ENCODE measurements at regions not wholly inside any gene's neighbourhood (a gene's known extent, or its start where the extent isn't known, plus 50 kb on each side); places are given as distances from the start of the nearest gene placed in this dataset.

GRCh38 chr13:105871768-105872167 is 663.7 kb downstream of the EFNB2 start:
- H3K4me3 ChIP-seq, result no peak overlapping the region
- no peaks in the 10 kb centered on the region for H3K36me3 ChIP-seq
- H3K27me3 ChIP-seq, result no peaks in the 10 kb centered on the region
- ATAC-seq, result no peak
- no peaks in the 10 kb centered on the region for H3K9me3 ChIP-seq
- 37% methylated on average over 1 of the region's 1 CpG for WGBS (ENCODE audit: insufficient coverage, low coverage, low lambda C conversion rate, missing lambda C conversion rate)
- intact Hi-C loops (cut with DNase I), result no loop called here
- DNase-seq, result no peak
- no peaks in the 10 kb centered on the region for H3K4me1 ChIP-seq
- no peak overlapping the region for H3K27ac ChIP-seq
- TF ChIP-seq CTCF (IDR thresholded peaks at IDR 0.05) (no peak), POLR2A (IDR thresholded peaks at IDR 0.05) (no peak)

DNA sequence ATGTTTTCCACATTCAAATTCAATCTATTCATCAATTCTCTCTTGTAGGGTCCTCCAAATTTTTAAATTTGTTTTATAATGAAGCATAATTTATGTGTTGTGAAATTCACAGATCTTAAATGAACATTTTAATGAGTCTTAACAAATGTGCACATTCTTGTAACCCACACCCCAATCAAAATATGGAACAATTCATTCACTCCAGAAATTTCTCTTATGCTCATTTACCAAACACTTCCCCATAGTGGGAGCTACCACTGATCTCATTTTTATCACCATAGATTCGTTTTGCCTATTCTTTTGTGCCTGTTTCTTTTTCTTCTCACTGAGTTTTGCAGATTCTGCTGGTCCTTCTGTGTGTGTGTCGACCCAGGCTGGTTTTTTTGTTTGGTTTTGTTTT is 664.1 kb downstream of the EFNB2 start:
- WGBS (ENCODE audit: insufficient coverage, low coverage, low lambda C conversion rate, missing lambda C conversion rate), result 34% methylated on average over 2 of the region's 2 CpGs

DNA sequence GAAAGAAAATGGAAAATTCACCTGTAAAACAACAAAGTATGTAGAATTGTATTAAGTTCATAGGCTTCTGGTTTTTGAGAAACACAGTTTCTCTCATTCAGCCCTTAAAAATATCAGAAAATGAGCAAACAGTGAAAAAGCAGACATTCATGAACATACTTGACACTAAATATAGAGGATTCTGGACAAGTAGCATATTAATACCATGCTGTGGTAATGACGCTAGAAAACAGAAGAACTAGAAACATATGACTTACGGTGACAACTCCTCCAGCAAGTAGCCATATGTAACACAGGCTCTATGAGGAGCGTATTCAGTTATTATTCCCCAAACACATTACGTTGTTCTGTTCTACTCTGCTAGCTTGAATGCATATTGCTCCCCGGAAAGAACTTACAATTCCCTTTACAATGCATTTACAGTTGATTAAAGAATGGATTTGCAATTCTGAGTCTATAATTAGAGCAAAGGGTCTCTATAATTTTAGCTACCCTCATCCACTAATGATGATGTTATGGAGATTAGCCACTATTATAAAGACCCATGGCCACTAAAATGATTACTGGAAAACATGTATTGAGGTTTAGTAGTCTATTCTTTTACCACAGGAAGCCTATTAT is 672.1 kb downstream of the EFNB2 start:
- Histone ChIP-seq H3K27me3 (no peaks in the 10 kb centered on the region), H3K4me3 (no peak overlapping the region), H3K27ac (no peak overlapping the region), H3K9me3 (no peaks in the 10 kb centered on the region), H3K4me1 (no peaks in the 10 kb centered on the region), H3K36me3 (no peaks in the 10 kb centered on the region)
- WGBS (ENCODE audit: insufficient coverage, low coverage, low lambda C conversion rate, missing lambda C conversion rate), result 81% methylated on average over 5 of the region's 5 CpGs
- no peak for ATAC-seq
- intact Hi-C loops (cut with DNase I), result no loop called here
- no peak for DNase-seq
- TF ChIP-seq POLR2A (IDR thresholded peaks at IDR 0.05) (no peak), CTCF (IDR thresholded peaks at IDR 0.05) (no peak)

More for the DNA sequence above, 664.1 kb downstream of the EFNB2 start:
- Histone ChIP-seq H3K27me3 (no peaks in the 10 kb centered on the region), H3K4me3 (no peak overlapping the region), H3K9me3 (no peaks in the 10 kb centered on the region), H3K4me1 (no peaks in the 10 kb centered on the region), H3K36me3 (no peaks in the 10 kb centered on the region), H3K27ac (no peak overlapping the region)
- DNase-seq (no peak), ATAC-seq (no peak)
- intact Hi-C loops (cut with DNase I), result no loop called here
- TF ChIP-seq POLR2A (IDR thresholded peaks at IDR 0.05) (no peak), CTCF (IDR thresholded peaks at IDR 0.05) (no peak)

GRCh38 chr13:105848494-105848893 is 687.0 kb downstream of the EFNB2 start:
- no peaks in the 10 kb centered on the region for H3K9me3 ChIP-seq
- no peaks in the 10 kb centered on the region for H3K4me1 ChIP-seq
- DNase-seq (no peak), ATAC-seq (no peak)
- H3K36me3 ChIP-seq, result no peaks in the 10 kb centered on the region
- H3K27me3 ChIP-seq, result no peaks in the 10 kb centered on the region
- no peak for TF ChIP-seq CTCF (IDR thresholded peaks at IDR 0.05)
- no peak for TF ChIP-seq POLR2A (IDR thresholded peaks at IDR 0.05)
- WGBS (ENCODE audit: insufficient coverage, low coverage, low lambda C conversion rate, missing lambda C conversion rate), result 52% methylated on average over 10 of the region's 11 CpGs
- no peak overlapping the region for H3K4me3 ChIP-seq
- intact Hi-C loops (cut with DNase I), result no loop called here
- no peak overlapping the region for H3K27ac ChIP-seq

Data from right lobe of liver (tissue), 6 donors.